ENCODE measurements at regions not wholly inside any gene's neighbourhood (a gene's known extent, or its start where the extent isn't known, plus 50 kb on each side); places are given as distances from the start of the nearest gene placed in this dataset.
"Not testable (repeated sequence)": the region's sequence is repeated elsewhere in the genome, so short reads cannot be mapped to it uniquely, and the experiment has no call there.

DNA sequence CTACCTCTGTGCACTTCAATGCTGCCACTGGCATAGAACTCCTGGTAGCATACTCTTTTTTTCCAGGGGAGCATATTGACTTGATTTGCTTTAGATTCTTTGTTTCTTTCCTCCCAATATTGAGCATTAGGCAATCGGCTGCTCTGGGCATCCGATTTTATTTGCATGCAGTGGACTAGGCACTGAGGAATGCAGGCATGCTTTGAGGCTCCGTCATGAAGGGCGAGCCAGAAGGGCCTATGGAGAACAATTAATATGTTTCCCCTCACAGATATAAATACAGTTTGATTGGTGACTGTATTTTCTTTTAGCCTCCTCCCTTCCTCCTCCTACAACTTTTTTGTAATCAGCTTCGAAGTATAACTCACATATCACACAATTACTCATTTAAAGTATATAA lies 1918.2 kb downstream of the KHDRBS2 start:
- H3K9me3 ChIP-seq (replicated peaks; ENCODE audit: control insufficient read depth, insufficient read depth, low read depth, low read length); H3K4me2 ChIP-seq (ENCODE audit: insufficient read depth, low read length); H3K27me3 ChIP-seq (ENCODE audit: control insufficient read depth in 2 of 2, insufficient read depth in 2 of 2, low read length in 2 of 2); H2AFZ ChIP-seq (ENCODE audit: low read depth, low read length); POLR2A ChIA-PET; DNase-seq (ENCODE audit: extremely low read depth in 1 of 4, low spot score in 3 of 4); H3K27ac ChIP-seq (ENCODE audit: extremely low read depth, low read depth, low read length); in situ Hi-C loops (cut with MboI); H3K36me3 ChIP-seq (ENCODE audit: control insufficient read depth, insufficient read depth, low read length); CTCF ChIA-PET (ENCODE audit: low intra/inter-chr PET ratio); H4K20me1 ChIP-seq (replicated peaks; ENCODE audit: control insufficient read depth, insufficient read depth, low read length); BruUV-seq (replicated peaks); H3K9me1 ChIP-seq (ENCODE audit: control insufficient read depth, insufficient read depth, low read length); H3K79me2 ChIP-seq (ENCODE audit: control insufficient read depth, insufficient read depth, low read length); ATAC-seq; H3K4me1 ChIP-seq (replicated peaks in 1 of 2; ENCODE audit: control insufficient read depth in 2 of 2, insufficient read depth in 2 of 2, low read length in 2 of 2); H3K9ac ChIP-seq (ENCODE audit: insufficient read depth in 1 of 2, low read depth in 2 of 2, low read length in 2 of 2); intact Hi-C loops (cut with micrococcal nuclease); H3K4me3 ChIP-seq; FAIRE-seq: not testable (repeated sequence)
- WGBS (ENCODE audit: insufficient coverage, low coverage, missing lambda C conversion rate): 4% methylated on average over 4 of the region's 5 CpGs

DNA sequence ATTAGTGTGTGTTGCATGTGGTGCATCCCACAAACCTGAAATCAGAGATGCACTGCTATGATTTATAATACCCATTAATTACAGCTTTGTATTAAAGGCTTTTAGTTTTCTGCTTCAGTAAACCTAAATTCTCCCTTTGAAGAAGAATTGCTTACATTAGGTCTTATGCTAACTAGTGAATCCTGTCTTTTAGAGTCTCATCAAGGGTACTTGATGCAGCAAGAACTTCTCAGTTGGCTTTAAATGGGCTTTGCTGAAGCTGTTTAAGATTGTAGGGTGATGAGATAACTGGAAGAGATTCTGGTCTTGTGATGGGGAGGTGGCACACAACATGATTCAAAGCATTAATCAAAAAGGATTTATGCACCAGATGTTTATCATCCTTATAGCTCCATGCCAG lies 1920.1 kb downstream of the KHDRBS2 start:
- H3K9ac ChIP-seq (ENCODE audit: insufficient read depth in 1 of 2, low read depth in 2 of 2, low read length in 2 of 2); H3K4me2 ChIP-seq (ENCODE audit: insufficient read depth, low read length); H3K27me3 ChIP-seq (ENCODE audit: control insufficient read depth in 2 of 2, insufficient read depth in 2 of 2, low read length in 2 of 2); H3K27ac ChIP-seq (ENCODE audit: extremely low read depth, low read depth, low read length); BruUV-seq (replicated peaks); intact Hi-C loops (cut with micrococcal nuclease); H3K4me1 ChIP-seq (replicated peaks in 1 of 2; ENCODE audit: control insufficient read depth in 2 of 2, insufficient read depth in 2 of 2, low read length in 2 of 2); H4K20me1 ChIP-seq (replicated peaks; ENCODE audit: control insufficient read depth, insufficient read depth, low read length); H3K4me3 ChIP-seq; POLR2A ChIA-PET; H3K79me2 ChIP-seq (ENCODE audit: control insufficient read depth, insufficient read depth, low read length); H2AFZ ChIP-seq (ENCODE audit: low read depth, low read length); CTCF ChIA-PET (ENCODE audit: low intra/inter-chr PET ratio); in situ Hi-C loops (cut with MboI); DNase-seq (ENCODE audit: extremely low read depth in 1 of 4, low spot score in 3 of 4); H3K9me1 ChIP-seq (ENCODE audit: control insufficient read depth, insufficient read depth, low read length); ATAC-seq; FAIRE-seq; H3K36me3 ChIP-seq (ENCODE audit: control insufficient read depth, insufficient read depth, low read length); H3K9me3 ChIP-seq (replicated peaks; ENCODE audit: control insufficient read depth, insufficient read depth, low read depth, low read length): not testable (repeated sequence)

DNA sequence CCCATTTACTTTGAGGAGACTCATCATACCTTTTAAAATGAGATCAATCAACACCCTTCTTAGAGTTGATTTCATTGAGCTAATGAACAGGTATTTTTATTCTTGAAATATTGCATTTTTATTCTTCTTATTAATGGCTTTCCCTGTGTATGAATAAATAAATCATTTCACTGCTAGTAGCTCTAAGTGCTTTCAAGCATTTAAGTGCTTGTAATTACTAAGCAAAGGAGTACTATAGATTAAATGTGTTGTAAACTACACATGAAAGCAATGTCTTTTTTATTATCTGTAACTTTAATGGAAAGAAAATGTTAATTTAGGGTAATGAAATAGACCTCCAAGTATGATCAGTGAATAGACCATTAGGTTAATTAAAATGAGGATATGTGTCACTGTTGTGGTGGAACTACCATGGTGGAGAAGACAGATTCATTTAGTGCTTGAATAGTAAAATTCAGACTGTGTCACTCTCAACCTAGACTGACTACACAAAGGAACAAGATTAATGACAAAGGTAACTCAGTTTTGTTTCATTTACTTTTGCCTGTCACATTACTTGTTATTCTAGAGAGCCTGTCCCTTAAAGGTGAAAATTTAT lies 1943.5 kb downstream of the KHDRBS2 start:
- H3K79me2 ChIP-seq (ENCODE audit: control insufficient read depth, insufficient read depth, low read length); in situ Hi-C loops (cut with MboI); FAIRE-seq; H3K4me3 ChIP-seq; H3K27me3 ChIP-seq (ENCODE audit: control insufficient read depth in 2 of 2, insufficient read depth in 2 of 2, low read length in 2 of 2); CTCF ChIA-PET (ENCODE audit: low intra/inter-chr PET ratio); POLR2A ChIA-PET; H3K4me1 ChIP-seq (replicated peaks in 1 of 2; ENCODE audit: control insufficient read depth in 2 of 2, insufficient read depth in 2 of 2, low read length in 2 of 2); H4K20me1 ChIP-seq (replicated peaks; ENCODE audit: control insufficient read depth, insufficient read depth, low read length); BruUV-seq (replicated peaks); H2AFZ ChIP-seq (ENCODE audit: low read depth, low read length); H3K9ac ChIP-seq (ENCODE audit: insufficient read depth in 1 of 2, low read depth in 2 of 2, low read length in 2 of 2); H3K4me2 ChIP-seq (ENCODE audit: insufficient read depth, low read length); intact Hi-C loops (cut with micrococcal nuclease); DNase-seq (ENCODE audit: extremely low read depth in 1 of 4, low spot score in 3 of 4); H3K27ac ChIP-seq (ENCODE audit: extremely low read depth, low read depth, low read length); H3K9me3 ChIP-seq (replicated peaks; ENCODE audit: control insufficient read depth, insufficient read depth, low read depth, low read length); ATAC-seq; H3K9me1 ChIP-seq (ENCODE audit: control insufficient read depth, insufficient read depth, low read length); H3K36me3 ChIP-seq (ENCODE audit: control insufficient read depth, insufficient read depth, low read length): not testable (repeated sequence)

DNA sequence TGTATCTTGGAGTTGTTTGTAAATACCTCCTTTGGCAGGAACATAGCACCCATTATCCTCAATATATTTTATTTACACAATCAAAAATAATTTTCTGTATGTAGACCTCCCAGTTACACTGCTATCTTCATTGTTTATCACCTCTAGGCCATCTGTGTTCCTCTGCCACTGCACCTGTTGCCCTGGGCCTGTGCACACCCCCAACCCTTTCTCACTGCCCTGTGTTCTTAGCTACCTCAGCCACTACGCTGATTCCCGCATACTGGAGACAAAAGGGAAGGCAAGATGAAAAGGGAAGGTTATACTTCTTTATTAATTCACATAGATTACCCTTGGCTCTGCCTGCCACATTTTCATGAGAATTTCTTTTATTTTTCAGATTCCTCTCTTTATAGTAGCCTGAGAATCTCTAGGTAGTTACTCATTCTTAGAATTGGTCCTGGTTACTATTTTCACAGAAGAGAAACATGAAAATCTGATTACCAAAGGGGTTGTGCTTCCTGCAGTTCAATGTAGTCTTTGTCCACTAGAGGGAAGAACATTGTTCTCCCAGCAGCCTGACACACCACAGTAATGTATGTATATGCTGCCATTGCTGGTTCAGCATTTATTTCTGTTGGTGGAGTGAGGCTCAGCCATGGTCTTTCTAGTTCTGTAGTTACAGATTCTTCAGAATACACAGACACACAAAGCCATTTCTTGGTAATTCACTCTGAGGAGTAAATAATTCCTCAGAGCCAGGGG lies 1947.5 kb downstream of the KHDRBS2 start:
- intact Hi-C loops (cut with micrococcal nuclease); in situ Hi-C loops (cut with MboI); H3K36me3 ChIP-seq (ENCODE audit: control insufficient read depth, insufficient read depth, low read length): not testable (repeated sequence)

More for the DNA sequence above, 1947.5 kb downstream of the KHDRBS2 start:
- WGBS (ENCODE audit: insufficient coverage, low coverage, missing lambda C conversion rate): 5% methylated on average over 2 of the region's 2 CpGs
- DNase-seq (ENCODE audit: extremely low read depth in 1 of 4, low spot score in 3 of 4); ATAC-seq; H3K9me3 ChIP-seq (replicated peaks; ENCODE audit: control insufficient read depth, insufficient read depth, low read depth, low read length); POLR2A ChIA-PET; H3K9ac ChIP-seq (ENCODE audit: insufficient read depth in 1 of 2, low read depth in 2 of 2, low read length in 2 of 2); FAIRE-seq; H3K9me1 ChIP-seq (ENCODE audit: control insufficient read depth, insufficient read depth, low read length); H3K4me2 ChIP-seq (ENCODE audit: insufficient read depth, low read length); BruUV-seq (replicated peaks); H2AFZ ChIP-seq (ENCODE audit: low read depth, low read length); H3K27ac ChIP-seq (ENCODE audit: extremely low read depth, low read depth, low read length); H3K79me2 ChIP-seq (ENCODE audit: control insufficient read depth, insufficient read depth, low read length); H4K20me1 ChIP-seq (replicated peaks; ENCODE audit: control insufficient read depth, insufficient read depth, low read length); H3K4me3 ChIP-seq; CTCF ChIA-PET (ENCODE audit: low intra/inter-chr PET ratio); H3K27me3 ChIP-seq (ENCODE audit: control insufficient read depth in 2 of 2, insufficient read depth in 2 of 2, low read length in 2 of 2); H3K4me1 ChIP-seq (replicated peaks in 1 of 2; ENCODE audit: control insufficient read depth in 2 of 2, insufficient read depth in 2 of 2, low read length in 2 of 2): not testable (repeated sequence)

Measured in K562 (cell line).